Breast epithelium (tissue), 4 donors: ENCODE measurements at regions not wholly inside any gene's neighbourhood (a gene's known extent, or its start where the extent isn't known, plus 50 kb on each side); places are given as distances from the start of the nearest gene placed in this dataset.

ENCODE experiments used
- DNase-seq, 2 donors: peaks; one replicate each; pipeline ENCODE4 v3.0.0-alpha.2; 2019; ENCODE audit warnings: low spot score in 2 of 2
- H3K27ac ChIP-seq, 2 donors: fragments of 200-600 bp; sonication (generic) in 1 of 2; one replicate each; pipeline ENCODE4 v1.5.1; 2016 to 2019; ENCODE audit warnings: mild to moderate bottlenecking in 1 of 2
- H3K27me3 ChIP-seq, 2 donors: fragments of 200-600 bp; sonication (generic) in 1 of 2; one replicate each; pipeline versions ENCODE4 v1.5.1 to v1.6.0; 2017 to 2019; ENCODE audit warnings: control low read depth in 1 of 2, mild to moderate bottlenecking in 1 of 2
- H3K36me3 ChIP-seq: fragments of 200-600 bp; one replicate; pipeline ENCODE4 v1.5.1; 2019
- H3K4me1 ChIP-seq, 2 donors: fragments of 200-600 bp; sonication (generic); one replicate each; pipeline ENCODE4 v1.5.1; 2016 to 2019; ENCODE audit warnings: control low read depth in 1 of 2
- H3K4me3 ChIP-seq, 3 donors: fragments of 200-600 bp; sonication (generic); 1 replicate in 2 of 3; 2 replicates in 1 of 3; pipeline ENCODE4 v1.5.1; 2016 to 2019; ENCODE audit warnings: mild to moderate bottlenecking in 3 of 3, moderate library complexity in 2 of 3
- H3K9me3 ChIP-seq, 2 donors: fragments of 200-600 bp; sonication (generic) in 1 of 2; one replicate each; pipeline ENCODE4 v1.5.1; 2016 to 2019; ENCODE audit warnings: control low read depth in 1 of 2
- POLR2A ChIP-seq: fragments of 450-650 bp; IDR thresholded peaks from one replicate; pipeline ENCODE4 v1.6.1; 2016; ENCODE audit warnings: antibody characterized with exemption, mild to moderate bottlenecking, moderate library complexity
- POLR2AphosphoS5 ChIP-seq, 3 donors: sonication (generic); formaldehyde crosslinking; IDR thresholded peaks; one replicate each; pipeline ENCODE4 v1.6.1; 2017; ENCODE audit warnings: antibody characterized with exemption in 3 of 3
- intact Hi-C: fragments of 100-400 bp; cut with DNase I; formaldehyde crosslinking; loops from one replicate; pipeline ENCODE4 v1.15.1; 2023; ENCODE audit warnings: low total_unique reads
- TF ChIP-seq, protein P1 (sequence below), 3 donors: fragments of 450-650 bp; IDR thresholded peaks; one replicate each; pipeline ENCODE4 v1.5.1; 2016 to 2017; ENCODE audit warnings: antibody characterized with exemption in 3 of 3, mild to moderate bottlenecking in 3 of 3, moderate library complexity in 3 of 3

- TF ChIP-seq POLR2A (no peak), POLR2AphosphoS5 (IDR thresholded peaks at IDR 0.05) (no peak)
- TF ChIP-seq, protein P1, sequence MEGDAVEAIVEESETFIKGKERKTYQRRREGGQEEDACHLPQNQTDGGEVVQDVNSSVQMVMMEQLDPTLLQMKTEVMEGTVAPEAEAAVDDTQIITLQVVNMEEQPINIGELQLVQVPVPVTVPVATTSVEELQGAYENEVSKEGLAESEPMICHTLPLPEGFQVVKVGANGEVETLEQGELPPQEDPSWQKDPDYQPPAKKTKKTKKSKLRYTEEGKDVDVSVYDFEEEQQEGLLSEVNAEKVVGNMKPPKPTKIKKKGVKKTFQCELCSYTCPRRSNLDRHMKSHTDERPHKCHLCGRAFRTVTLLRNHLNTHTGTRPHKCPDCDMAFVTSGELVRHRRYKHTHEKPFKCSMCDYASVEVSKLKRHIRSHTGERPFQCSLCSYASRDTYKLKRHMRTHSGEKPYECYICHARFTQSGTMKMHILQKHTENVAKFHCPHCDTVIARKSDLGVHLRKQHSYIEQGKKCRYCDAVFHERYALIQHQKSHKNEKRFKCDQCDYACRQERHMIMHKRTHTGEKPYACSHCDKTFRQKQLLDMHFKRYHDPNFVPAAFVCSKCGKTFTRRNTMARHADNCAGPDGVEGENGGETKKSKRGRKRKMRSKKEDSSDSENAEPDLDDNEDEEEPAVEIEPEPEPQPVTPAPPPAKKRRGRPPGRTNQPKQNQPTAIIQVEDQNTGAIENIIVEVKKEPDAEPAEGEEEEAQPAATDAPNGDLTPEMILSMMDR (IDR thresholded peaks at IDR 0.05) = no peak
- Histone ChIP-seq H3K4me3 (no peak overlapping the region), H3K4me1 (no peaks in the 10 kb centered on the region), H3K36me3 (no peaks in the 10 kb centered on the region), H3K27me3 (no peaks in the 10 kb centered on the region), H3K9me3 (peaks cover 9 to 19% of the 10 kb centered on the region in 2 donors), H3K27ac (no peak overlapping the region)
- intact Hi-C loops = no loop called here
- no peak for DNase-seq
These were observed 205.7 kb upstream of the NXPH2 start for GRCh38 chr2:138985881-138986280.

DNA sequence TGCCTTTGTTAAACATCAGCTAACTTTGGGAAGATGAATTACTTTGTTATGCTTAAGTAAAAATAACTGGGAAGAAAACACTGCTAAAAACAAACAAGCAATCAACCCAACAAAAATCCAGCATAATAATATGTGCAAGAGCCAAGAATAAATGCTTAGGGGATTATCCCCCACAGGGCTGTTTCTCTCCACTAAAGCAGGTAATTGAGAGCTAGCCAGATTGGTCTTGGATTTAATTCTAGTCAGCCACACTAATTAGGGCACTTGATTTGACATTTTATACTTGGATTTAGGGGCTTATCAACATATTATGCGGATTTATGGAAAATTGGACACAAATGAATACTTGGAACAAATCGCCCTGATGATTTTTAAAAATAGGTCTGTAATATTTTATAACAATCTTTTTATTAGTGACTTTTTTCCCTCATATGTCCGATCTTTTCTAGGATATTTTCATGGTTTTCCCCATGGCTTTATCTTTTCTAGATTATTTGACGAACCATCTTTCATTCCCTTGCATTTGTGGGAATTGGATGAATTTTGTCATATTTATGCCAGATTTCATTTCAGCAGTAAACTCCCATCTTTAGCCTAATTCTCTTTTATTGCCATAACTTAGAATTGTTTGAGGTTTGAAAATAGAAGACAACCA lies 199.1 kb upstream of the NXPH2 start:
- Histone ChIP-seq H3K4me3 (no peak overlapping the region), H3K4me1 (no peaks in the 10 kb centered on the region), H3K36me3 (no peaks in the 10 kb centered on the region), H3K27me3 (no peaks in the 10 kb centered on the region), H3K9me3 (no peaks in the 10 kb centered on the region), H3K27ac (no peak overlapping the region)
- intact Hi-C loops = no loop called here
- TF ChIP-seq POLR2AphosphoS5 (IDR thresholded peaks at IDR 0.05) (no peak), POLR2A (no peak)
- TF ChIP-seq, protein P1 (IDR thresholded peaks at IDR 0.05) = no peak
- DNase-seq = no peak

GRCh38 chr2:138974651-138975050 lies 194.5 kb upstream of the NXPH2 start:
- DNase-seq = no peak
- Histone ChIP-seq H3K4me3 (no peak overlapping the region), H3K27ac (no peak overlapping the region), H3K36me3 (no peaks in the 10 kb centered on the region), H3K4me1 (no peaks in the 10 kb centered on the region), H3K9me3 (no peaks in the 10 kb centered on the region), H3K27me3 (no peaks in the 10 kb centered on the region)
- intact Hi-C loops = no loop called here
- no peak for TF ChIP-seq POLR2A
- no peak for TF ChIP-seq POLR2AphosphoS5 (IDR thresholded peaks at IDR 0.05)
- TF ChIP-seq, protein P1 (IDR thresholded peaks at IDR 0.05) = no peak

GRCh38 chr2:138964418-138964817 lies 184.2 kb upstream of the NXPH2 start:
- Histone ChIP-seq H3K4me3 (no peak overlapping the region), H3K9me3 (no peaks in the 10 kb centered on the region), H3K36me3 (no peaks in the 10 kb centered on the region), H3K4me1 (no peaks in the 10 kb centered on the region), H3K27ac (no peak overlapping the region), H3K27me3 (no peaks in the 10 kb centered on the region)
- no peak for TF ChIP-seq POLR2AphosphoS5 (IDR thresholded peaks at IDR 0.05)
- TF ChIP-seq, protein P1 (IDR thresholded peaks at IDR 0.05) = no peak
- TF ChIP-seq POLR2A = no peak
- DNase-seq = no peak
- intact Hi-C loops = no loop called here

DNA sequence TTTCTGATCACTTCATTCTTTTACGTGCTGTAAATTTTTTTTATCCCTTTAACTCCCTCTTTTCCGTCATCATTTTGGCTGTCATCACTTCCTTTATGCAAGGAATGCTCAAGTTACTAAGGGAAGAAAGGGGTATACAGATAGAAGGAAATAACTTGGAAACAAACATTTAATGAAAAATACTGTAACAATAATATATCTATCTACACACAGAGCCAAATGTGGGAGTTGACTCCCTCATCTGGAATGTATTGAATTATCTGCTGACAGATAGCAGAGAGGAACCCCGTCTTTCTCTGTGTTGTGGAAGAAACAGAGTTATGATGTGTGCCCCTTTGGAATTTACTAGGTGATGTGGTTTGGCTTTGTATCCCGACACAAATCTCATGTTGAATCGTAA lies 182.5 kb upstream of the NXPH2 start:
- DNase-seq = no peak
- Histone ChIP-seq H3K4me3 (no peak overlapping the region), H3K36me3 (no peaks in the 10 kb centered on the region), H3K27me3 (no peaks in the 10 kb centered on the region), H3K4me1 (no peaks in the 10 kb centered on the region), H3K9me3 (no peaks in the 10 kb centered on the region), H3K27ac (no peak overlapping the region)
- intact Hi-C loops = no loop called here
- TF ChIP-seq, protein P1 (IDR thresholded peaks at IDR 0.05) = no peak
- TF ChIP-seq POLR2A (no peak), POLR2AphosphoS5 (IDR thresholded peaks at IDR 0.05) (no peak)
